ENCODE measurements at regions not wholly inside any gene's neighbourhood (a gene's known extent, or its start where the extent isn't known, plus 50 kb on each side); places are given as distances from the start of the nearest gene placed in this dataset.

DNA sequence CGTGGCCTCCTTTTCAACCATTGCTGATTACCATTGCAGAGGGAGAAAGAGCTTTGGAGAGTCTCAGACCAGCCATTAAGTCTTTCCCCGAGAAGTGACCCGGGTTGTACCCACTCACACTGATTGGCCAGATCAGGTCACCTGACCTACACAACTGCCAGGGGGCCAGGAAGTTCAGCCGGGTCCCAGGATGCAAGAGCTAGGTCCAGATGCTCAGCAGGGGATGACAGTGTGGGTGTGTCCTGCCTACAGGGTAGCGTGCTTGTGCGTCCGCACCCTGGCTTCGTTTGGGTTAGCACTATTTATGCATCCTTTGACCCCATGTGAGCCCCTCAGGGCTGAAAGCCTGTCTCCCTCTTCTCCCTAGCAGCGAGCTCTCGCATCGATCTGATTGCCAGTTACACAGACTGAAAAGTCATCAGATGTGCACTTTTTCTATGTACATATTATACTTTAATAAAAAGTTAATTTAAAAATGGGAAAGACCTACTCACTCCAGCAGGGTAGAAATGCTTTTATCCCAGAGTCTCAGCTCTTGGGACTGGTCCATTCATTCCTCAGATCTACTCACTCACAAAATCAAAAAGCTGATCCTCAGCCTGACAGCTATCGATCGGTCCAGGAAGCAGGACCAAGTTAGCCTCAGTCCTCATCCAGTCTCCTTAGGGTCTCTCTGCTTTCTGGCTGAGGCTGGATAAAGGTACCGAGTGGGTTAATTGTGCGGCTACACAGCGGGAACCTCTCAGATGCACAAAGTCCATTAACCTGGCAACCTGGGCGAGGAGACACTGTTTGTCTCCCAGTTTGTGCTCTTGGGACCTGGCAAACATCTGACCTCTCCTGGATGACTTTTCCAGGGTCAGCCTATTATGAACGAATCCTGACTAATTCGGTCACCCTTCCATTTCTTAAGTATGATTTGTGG, 68.0 kb downstream of the SERPINA3 start (continued):
- TF ChIP-seq, protein P1, sequence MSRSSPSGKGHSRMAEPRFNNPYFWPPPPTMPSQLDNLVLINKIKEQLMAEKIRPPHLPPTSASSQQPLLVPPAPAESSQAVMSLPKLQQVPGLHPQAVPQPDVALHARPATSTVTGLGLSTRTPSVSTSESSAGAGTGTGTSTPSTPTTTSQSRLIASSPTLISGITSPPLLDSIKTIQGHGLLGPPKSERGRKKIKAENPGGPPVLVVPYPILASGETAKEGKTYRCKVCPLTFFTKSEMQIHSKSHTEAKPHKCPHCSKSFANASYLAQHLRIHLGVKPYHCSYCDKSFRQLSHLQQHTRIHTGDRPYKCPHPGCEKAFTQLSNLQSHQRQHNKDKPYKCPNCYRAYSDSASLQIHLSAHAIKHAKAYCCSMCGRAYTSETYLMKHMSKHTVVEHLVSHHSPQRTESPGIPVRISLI (CRISPR knock-in tag; IDR thresholded peaks at IDR 0.05; ENCODE audit: borderline replicate concordance): peak; percentile 50; the same call in 1 of the 2 replicates
- TF ChIP-seq, protein P2, sequence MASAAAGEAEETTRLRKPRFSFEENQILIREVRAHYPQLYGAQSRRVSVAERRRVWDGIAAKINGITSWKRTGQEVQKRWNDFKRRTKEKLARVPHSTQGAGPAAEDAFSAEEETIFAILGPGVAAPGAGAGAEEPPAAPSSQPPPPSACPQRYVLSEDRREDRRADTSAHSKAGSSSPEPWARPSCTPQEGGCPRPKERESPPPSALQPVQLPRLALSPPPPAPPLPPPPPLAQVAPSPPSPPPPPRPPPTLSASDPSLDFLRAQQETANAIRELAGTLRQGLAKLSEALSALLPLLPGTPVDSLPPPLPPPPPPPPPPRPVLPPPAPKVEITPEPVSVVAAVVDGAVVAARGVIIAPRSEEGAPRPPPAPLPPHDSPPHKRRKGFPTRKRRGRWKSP (CRISPR knock-in tag; IDR thresholded peaks at IDR 0.05): no peak
- TF ChIP-seq ZNF780A (CRISPR knock-in tag; IDR thresholded peaks at IDR 0.05) (no peak), ZNF724P (CRISPR knock-in tag; IDR thresholded peaks at IDR 0.05; ENCODE audit: borderline replicate concordance) (no peak), NFKB2 (CRISPR knock-in tag; IDR thresholded peaks at IDR 0.05; ENCODE audit: borderline replicate concordance) (no peak), FOXO1 (CRISPR knock-in tag; IDR thresholded peaks at IDR 0.05) (peak; percentile 63; the same call in 1 of the 2 replicates), ZNF776 (CRISPR knock-in tag; IDR thresholded peaks at IDR 0.05) (no peak), ISX (CRISPR knock-in tag; conservative IDR thresholded peaks at IDR 0.05) (no peak), ZC3H13 (CRISPR knock-in tag; IDR thresholded peaks at IDR 0.05) (no peak), SPEN (CRISPR knock-in tag; IDR thresholded peaks at IDR 0.05; ENCODE audit: low read depth) (peak; percentile 68; the same call in 1 of the 2 replicates), ZNF230 (CRISPR knock-in tag; IDR thresholded peaks at IDR 0.05) (no peak; the same call in 1 of the 2 replicates), ZNF484 (CRISPR knock-in tag; IDR thresholded peaks at IDR 0.05; ENCODE audit: borderline replicate concordance, low read depth) (no peak)
- TF ChIP-seq, protein P3, sequence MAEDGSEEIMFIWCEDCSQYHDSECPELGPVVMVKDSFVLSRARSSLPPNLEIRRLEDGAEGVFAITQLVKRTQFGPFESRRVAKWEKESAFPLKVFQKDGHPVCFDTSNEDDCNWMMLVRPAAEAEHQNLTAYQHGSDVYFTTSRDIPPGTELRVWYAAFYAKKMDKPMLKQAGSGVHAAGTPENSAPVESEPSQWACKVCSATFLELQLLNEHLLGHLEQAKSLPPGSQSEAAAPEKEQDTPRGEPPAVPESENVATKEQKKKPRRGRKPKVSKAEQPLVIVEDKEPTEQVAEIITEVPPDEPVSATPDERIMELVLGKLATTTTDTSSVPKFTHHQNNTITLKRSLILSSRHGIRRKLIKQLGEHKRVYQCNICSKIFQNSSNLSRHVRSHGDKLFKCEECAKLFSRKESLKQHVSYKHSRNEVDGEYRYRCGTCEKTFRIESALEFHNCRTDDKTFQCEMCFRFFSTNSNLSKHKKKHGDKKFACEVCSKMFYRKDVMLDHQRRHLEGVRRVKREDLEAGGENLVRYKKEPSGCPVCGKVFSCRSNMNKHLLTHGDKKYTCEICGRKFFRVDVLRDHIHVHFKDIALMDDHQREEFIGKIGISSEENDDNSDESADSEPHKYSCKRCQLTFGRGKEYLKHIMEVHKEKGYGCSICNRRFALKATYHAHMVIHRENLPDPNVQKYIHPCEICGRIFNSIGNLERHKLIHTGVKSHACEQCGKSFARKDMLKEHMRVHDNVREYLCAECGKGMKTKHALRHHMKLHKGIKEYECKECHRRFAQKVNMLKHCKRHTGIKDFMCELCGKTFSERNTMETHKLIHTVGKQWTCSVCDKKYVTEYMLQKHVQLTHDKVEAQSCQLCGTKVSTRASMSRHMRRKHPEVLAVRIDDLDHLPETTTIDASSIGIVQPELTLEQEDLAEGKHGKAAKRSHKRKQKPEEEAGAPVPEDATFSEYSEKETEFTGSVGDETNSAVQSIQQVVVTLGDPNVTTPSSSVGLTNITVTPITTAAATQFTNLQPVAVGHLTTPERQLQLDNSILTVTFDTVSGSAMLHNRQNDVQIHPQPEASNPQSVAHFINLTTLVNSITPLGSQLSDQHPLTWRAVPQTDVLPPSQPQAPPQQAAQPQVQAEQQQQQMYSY (CRISPR knock-in tag; IDR thresholded peaks at IDR 0.05): no peak
- TF ChIP-seq, protein P4, sequence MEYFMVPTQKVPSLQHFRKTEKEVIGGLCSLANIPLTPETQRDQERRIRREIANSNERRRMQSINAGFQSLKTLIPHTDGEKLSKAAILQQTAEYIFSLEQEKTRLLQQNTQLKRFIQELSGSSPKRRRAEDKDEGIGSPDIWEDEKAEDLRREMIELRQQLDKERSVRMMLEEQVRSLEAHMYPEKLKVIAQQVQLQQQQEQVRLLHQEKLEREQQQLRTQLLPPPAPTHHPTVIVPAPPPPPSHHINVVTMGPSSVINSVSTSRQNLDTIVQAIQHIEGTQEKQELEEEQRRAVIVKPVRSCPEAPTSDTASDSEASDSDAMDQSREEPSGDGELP (IDR thresholded peaks at IDR 0.05; ENCODE audit: borderline replicate concordance, low read depth): peak; percentile 50; the same call in 1 of the 2 replicates
- TF ChIP-seq, protein P5, sequence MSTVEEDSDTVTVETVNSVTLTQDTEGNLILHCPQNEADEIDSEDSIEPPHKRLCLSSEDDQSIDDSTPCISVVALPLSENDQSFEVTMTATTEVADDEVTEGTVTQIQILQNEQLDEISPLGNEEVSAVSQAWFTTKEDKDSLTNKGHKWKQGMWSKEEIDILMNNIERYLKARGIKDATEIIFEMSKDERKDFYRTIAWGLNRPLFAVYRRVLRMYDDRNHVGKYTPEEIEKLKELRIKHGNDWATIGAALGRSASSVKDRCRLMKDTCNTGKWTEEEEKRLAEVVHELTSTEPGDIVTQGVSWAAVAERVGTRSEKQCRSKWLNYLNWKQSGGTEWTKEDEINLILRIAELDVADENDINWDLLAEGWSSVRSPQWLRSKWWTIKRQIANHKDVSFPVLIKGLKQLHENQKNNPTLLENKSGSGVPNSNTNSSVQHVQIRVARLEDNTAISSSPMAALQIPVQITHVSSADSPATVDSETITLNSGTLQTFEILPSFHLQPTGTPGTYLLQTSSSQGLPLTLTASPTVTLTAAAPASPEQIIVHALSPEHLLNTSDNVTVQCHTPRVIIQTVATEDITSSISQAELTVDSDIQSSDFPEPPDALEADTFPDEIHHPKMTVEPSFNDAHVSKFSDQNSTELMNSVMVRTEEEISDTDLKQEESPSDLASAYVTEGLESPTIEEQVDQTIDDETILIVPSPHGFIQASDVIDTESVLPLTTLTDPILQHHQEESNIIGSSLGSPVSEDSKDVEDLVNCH (CRISPR knock-in tag; IDR thresholded peaks at IDR 0.05): no peak
- TF ChIP-seq, protein P6, sequence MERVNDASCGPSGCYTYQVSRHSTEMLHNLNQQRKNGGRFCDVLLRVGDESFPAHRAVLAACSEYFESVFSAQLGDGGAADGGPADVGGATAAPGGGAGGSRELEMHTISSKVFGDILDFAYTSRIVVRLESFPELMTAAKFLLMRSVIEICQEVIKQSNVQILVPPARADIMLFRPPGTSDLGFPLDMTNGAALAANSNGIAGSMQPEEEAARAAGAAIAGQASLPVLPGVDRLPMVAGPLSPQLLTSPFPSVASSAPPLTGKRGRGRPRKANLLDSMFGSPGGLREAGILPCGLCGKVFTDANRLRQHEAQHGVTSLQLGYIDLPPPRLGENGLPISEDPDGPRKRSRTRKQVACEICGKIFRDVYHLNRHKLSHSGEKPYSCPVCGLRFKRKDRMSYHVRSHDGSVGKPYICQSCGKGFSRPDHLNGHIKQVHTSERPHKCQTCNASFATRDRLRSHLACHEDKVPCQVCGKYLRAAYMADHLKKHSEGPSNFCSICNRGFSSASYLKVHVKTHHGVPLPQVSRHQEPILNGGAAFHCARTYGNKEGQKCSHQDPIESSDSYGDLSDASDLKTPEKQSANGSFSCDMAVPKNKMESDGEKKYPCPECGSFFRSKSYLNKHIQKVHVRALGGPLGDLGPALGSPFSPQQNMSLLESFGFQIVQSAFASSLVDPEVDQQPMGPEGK (CRISPR knock-in tag; IDR thresholded peaks at IDR 0.05): no peak

Measured in HepG2 (cell line).